ACC112 (cell line): ENCODE measurements at regions not wholly inside any gene's neighbourhood (a gene's known extent, or its start where the extent isn't known, plus 50 kb on each side); places are given as distances from the start of the nearest gene placed in this dataset.
"Not testable (repeated sequence)": the region's sequence is repeated elsewhere in the genome, so short reads cannot be mapped to it uniquely, and the experiment has no call there.

Experiments
- H2AFZ ChIP-seq: fragments of 200-600 bp; sonication (generic); one replicate; pipeline ENCODE4 v1.6.0; 2017; ENCODE audit warnings: antibody characterized with exemption, low read length; ENCODE audit not compliant: unreplicated experiment
- H3K27ac ChIP-seq: fragments of 200-600 bp; sonication (generic); 2 replicates; pipeline ENCODE4 v1.5.1; 2014; ENCODE audit warnings: low read depth, mild to moderate bottlenecking, antibody characterized with exemption, low read length, moderate library complexity
- H3K27me3 ChIP-seq: fragments of 200-600 bp; sonication (generic); 2 replicates; pipeline ENCODE4 v1.6.1; 2014; ENCODE audit warnings: mild to moderate bottlenecking, antibody characterized with exemption, low read length, moderate library complexity, mixed read lengths; ENCODE audit not compliant: insufficient read depth
- H3K36me3 ChIP-seq: fragments of 200-600 bp; sonication (generic); 2 replicates; pipeline ENCODE4 v1.6.1; 2016; ENCODE audit warnings: mild to moderate bottlenecking, antibody characterized with exemption, low read length, moderate library complexity, mixed read lengths; ENCODE audit not compliant: insufficient read depth
- H3K4me1 ChIP-seq: fragments of 200-600 bp; sonication (generic); one replicate; pipeline ENCODE4 v1.6.1; 2016; ENCODE audit warnings: low read length, mixed read lengths; ENCODE audit not compliant: insufficient read depth, unreplicated experiment, control insufficient read depth
- H3K4me3 ChIP-seq: fragments of 200-600 bp; sonication (generic); 2 replicates; pipeline ENCODE4 v1.5.1; 2014; ENCODE audit warnings: mild to moderate bottlenecking, low read depth, low read length
- H3K79me2 ChIP-seq: fragments of 200-600 bp; sonication (generic); one replicate; pipeline ENCODE4 v1.6.0; 2016; ENCODE audit warnings: low read length; ENCODE audit not compliant: control insufficient read depth, unreplicated experiment, insufficient read depth

- Histone ChIP-seq H3K27ac (no peak overlapping the region), H3K4me3 (no peak overlapping the region), H3K79me2 (no peaks in the 10 kb centered on the region), H3K36me3 (no peaks in the 10 kb centered on the region), H3K27me3 (peaks cover 55% of the 10 kb centered on the region), H3K4me1 (no peaks in the 10 kb centered on the region), H2AFZ (no peak overlapping the region)
These were observed 132.7 kb downstream of the CPZ start for GRCh38 chr4:8725071-8725841.

GRCh38 chr4:8724436-8725070, 132.0 kb downstream of the CPZ start:
- Histone ChIP-seq H2AFZ (no peak overlapping the region), H3K27me3 (peaks cover 61% of the 10 kb centered on the region)

GRCh38 chr4:8723222-8723980, 130.8 kb downstream of the CPZ start:
- H3K36me3 ChIP-seq, result no peaks in the 10 kb centered on the region
- no peak overlapping the region for H3K27ac ChIP-seq
- no peaks in the 10 kb centered on the region for H3K4me1 ChIP-seq
- H3K4me3 ChIP-seq, result no peak overlapping the region
- H2AFZ ChIP-seq, result no peak overlapping the region
- peaks cover 65% of the 10 kb centered on the region for H3K27me3 ChIP-seq
- no peaks in the 10 kb centered on the region for H3K79me2 ChIP-seq

More at GRCh38 chr4:8724436-8725070, 132.0 kb downstream of the CPZ start:
- no peaks in the 10 kb centered on the region for H3K79me2 ChIP-seq
- no peaks in the 10 kb centered on the region for H3K36me3 ChIP-seq
- H3K4me1 ChIP-seq, result no peaks in the 10 kb centered on the region
- no peak overlapping the region for H3K4me3 ChIP-seq
- no peak overlapping the region for H3K27ac ChIP-seq

GRCh38 chr4:8722556-8722955, 130.0 kb downstream of the CPZ start:
- H3K36me3 ChIP-seq, result no peaks in the 10 kb centered on the region
- H3K27ac ChIP-seq, result no peak overlapping the region
- no peaks in the 10 kb centered on the region for H3K4me1 ChIP-seq
- H3K27me3 ChIP-seq, result peaks cover 65% of the 10 kb centered on the region
- H3K79me2 ChIP-seq, result no peaks in the 10 kb centered on the region
- no peak overlapping the region for H2AFZ ChIP-seq
- H3K4me3 ChIP-seq, result no peak overlapping the region

- Histone ChIP-seq H3K79me2 (no peaks in the 10 kb centered on the region), H2AFZ (no peak overlapping the region), H3K4me3 (no peak overlapping the region), H3K27me3 (peaks cover 64% of the 10 kb centered on the region), H3K36me3 (no peaks in the 10 kb centered on the region), H3K4me1 (no peaks in the 10 kb centered on the region), H3K27ac (no peak overlapping the region)
These were observed 129.1 kb downstream of the CPZ start for GRCh38 chr4:8721621-8722020.

- no peak overlapping the region for H3K4me3 ChIP-seq
- H3K4me1 ChIP-seq, result no peaks in the 10 kb centered on the region
- no peak overlapping the region for H3K27ac ChIP-seq
- H3K36me3 ChIP-seq, result no peaks in the 10 kb centered on the region
- H3K27me3 ChIP-seq, result peaks cover 42% of the 10 kb centered on the region
- H3K79me2 ChIP-seq, result no peaks in the 10 kb centered on the region
- H2AFZ ChIP-seq, result no peak overlapping the region
These were observed 126.9 kb downstream of the CPZ start for GRCh38 chr4:8719421-8719820.

- not testable (repeated sequence) for H3K36me3 ChIP-seq, H3K27ac ChIP-seq, H3K4me3 ChIP-seq, H2AFZ ChIP-seq, H3K79me2 ChIP-seq, H3K4me1 ChIP-seq
- peaks cover 27% of the 10 kb centered on the region for H3K27me3 ChIP-seq
These were observed 124.9 kb downstream of the CPZ start for GRCh38 chr4:8717470-8717869.

- no peaks in the 10 kb centered on the region for H3K4me1 ChIP-seq
- H3K27ac ChIP-seq, result no peak overlapping the region
- peaks cover 25% of the 10 kb centered on the region for H3K27me3 ChIP-seq
- no peaks in the 10 kb centered on the region for H3K79me2 ChIP-seq
- no peak overlapping the region for H2AFZ ChIP-seq
- H3K4me3 ChIP-seq, result no peak overlapping the region
- no peaks in the 10 kb centered on the region for H3K36me3 ChIP-seq
These were observed 118.4 kb downstream of the CPZ start for GRCh38 chr4:8710946-8711345.

- Histone ChIP-seq H2AFZ (no peak overlapping the region), H3K27ac (no peak overlapping the region), H3K79me2 (no peaks in the 10 kb centered on the region), H3K36me3 (no peaks in the 10 kb centered on the region), H3K4me3 (no peak overlapping the region), H3K4me1 (no peaks in the 10 kb centered on the region), H3K27me3 (peaks cover 30% of the 10 kb centered on the region)
These were observed 117.9 kb downstream of the CPZ start for GRCh38 chr4:8710416-8710815.

- H3K4me1 ChIP-seq, result no peaks in the 10 kb centered on the region
- H3K27me3 ChIP-seq, result peaks cover 35% of the 10 kb centered on the region
- H3K36me3 ChIP-seq, result no peaks in the 10 kb centered on the region
These were observed 117.3 kb downstream of the CPZ start for GRCh38 chr4:8709729-8710360.

More at GRCh38 chr4:8709729-8710360, 117.3 kb downstream of the CPZ start:
- Histone ChIP-seq H3K79me2 (no peaks in the 10 kb centered on the region), H3K4me3 (no peak overlapping the region), H2AFZ (no peak overlapping the region), H3K27ac (no peak overlapping the region)
